ENCODE measurements at regions not wholly inside any gene's neighbourhood (a gene's known extent, or its start where the extent isn't known, plus 50 kb on each side); places are given as distances from the start of the nearest gene placed in this dataset.

DNA sequence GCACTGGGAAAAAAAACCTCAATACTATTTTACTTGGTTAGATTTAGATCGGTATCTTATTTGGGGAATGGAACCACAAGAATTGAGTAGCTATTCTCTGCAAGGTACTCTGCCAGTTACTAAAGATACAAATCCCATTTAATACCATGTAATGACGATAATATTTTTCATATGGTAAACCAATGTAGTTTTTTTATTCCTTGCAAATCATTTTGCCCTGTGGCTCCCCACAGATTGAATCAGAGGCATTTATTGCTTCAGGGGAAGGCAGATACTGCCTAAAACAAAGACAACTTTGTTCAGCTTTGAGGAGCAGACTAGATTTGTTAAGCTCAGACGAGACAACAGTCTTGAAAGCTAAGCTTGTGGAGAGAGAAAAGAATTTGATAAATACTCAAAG lies 226.7 kb upstream of the RUNX1 start:
- TF ChIP-seq, protein P1, sequence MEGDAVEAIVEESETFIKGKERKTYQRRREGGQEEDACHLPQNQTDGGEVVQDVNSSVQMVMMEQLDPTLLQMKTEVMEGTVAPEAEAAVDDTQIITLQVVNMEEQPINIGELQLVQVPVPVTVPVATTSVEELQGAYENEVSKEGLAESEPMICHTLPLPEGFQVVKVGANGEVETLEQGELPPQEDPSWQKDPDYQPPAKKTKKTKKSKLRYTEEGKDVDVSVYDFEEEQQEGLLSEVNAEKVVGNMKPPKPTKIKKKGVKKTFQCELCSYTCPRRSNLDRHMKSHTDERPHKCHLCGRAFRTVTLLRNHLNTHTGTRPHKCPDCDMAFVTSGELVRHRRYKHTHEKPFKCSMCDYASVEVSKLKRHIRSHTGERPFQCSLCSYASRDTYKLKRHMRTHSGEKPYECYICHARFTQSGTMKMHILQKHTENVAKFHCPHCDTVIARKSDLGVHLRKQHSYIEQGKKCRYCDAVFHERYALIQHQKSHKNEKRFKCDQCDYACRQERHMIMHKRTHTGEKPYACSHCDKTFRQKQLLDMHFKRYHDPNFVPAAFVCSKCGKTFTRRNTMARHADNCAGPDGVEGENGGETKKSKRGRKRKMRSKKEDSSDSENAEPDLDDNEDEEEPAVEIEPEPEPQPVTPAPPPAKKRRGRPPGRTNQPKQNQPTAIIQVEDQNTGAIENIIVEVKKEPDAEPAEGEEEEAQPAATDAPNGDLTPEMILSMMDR (IDR thresholded peaks at IDR 0.05): no peak
- TF ChIP-seq, protein P2, sequence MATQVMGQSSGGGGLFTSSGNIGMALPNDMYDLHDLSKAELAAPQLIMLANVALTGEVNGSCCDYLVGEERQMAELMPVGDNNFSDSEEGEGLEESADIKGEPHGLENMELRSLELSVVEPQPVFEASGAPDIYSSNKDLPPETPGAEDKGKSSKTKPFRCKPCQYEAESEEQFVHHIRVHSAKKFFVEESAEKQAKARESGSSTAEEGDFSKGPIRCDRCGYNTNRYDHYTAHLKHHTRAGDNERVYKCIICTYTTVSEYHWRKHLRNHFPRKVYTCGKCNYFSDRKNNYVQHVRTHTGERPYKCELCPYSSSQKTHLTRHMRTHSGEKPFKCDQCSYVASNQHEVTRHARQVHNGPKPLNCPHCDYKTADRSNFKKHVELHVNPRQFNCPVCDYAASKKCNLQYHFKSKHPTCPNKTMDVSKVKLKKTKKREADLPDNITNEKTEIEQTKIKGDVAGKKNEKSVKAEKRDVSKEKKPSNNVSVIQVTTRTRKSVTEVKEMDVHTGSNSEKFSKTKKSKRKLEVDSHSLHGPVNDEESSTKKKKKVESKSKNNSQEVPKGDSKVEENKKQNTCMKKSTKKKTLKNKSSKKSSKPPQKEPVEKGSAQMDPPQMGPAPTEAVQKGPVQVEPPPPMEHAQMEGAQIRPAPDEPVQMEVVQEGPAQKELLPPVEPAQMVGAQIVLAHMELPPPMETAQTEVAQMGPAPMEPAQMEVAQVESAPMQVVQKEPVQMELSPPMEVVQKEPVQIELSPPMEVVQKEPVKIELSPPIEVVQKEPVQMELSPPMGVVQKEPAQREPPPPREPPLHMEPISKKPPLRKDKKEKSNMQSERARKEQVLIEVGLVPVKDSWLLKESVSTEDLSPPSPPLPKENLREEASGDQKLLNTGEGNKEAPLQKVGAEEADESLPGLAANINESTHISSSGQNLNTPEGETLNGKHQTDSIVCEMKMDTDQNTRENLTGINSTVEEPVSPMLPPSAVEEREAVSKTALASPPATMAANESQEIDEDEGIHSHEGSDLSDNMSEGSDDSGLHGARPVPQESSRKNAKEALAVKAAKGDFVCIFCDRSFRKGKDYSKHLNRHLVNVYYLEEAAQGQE (IDR thresholded peaks at IDR 0.05): no peak
- no peak for TF ChIP-seq CBX2 (IDR thresholded peaks at IDR 0.05; ENCODE audit: borderline replicate concordance, low read depth)
- TF ChIP-seq, protein P3, sequence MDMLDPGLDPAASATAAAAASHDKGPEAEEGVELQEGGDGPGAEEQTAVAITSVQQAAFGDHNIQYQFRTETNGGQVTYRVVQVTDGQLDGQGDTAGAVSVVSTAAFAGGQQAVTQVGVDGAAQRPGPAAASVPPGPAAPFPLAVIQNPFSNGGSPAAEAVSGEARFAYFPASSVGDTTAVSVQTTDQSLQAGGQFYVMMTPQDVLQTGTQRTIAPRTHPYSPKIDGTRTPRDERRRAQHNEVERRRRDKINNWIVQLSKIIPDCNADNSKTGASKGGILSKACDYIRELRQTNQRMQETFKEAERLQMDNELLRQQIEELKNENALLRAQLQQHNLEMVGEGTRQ (IDR thresholded peaks at IDR 0.05): no peak

Measured in A549 (cell line).